ENCODE measurements at regions not wholly inside any gene's neighbourhood (a gene's known extent, or its start where the extent isn't known, plus 50 kb on each side); places are given as distances from the start of the nearest gene placed in this dataset.

GRCh38 chr4:152240232-152240631 is 295.7 kb downstream of the FBXW7 start:
- Histone ChIP-seq H3K27me3 (ENCODE audit: control insufficient read depth, low read length) (0 out of 2 replicates have a peak, but pooled peaks cover 3% of the 10 kb centered on the region), H3F3A (ENCODE audit: control insufficient read depth, insufficient read depth) (no peaks in the 10 kb centered on the region), H3K9me3 (ENCODE audit: control insufficient read depth, insufficient read depth, low read length) (no peaks in the 10 kb centered on the region), H3K79me2 (ENCODE audit: control insufficient read depth, low read length) (no peaks in the 10 kb centered on the region), H3K4me1 (ENCODE audit: control insufficient read depth, low read length) (no peaks in the 10 kb centered on the region), H3K4me2 (ENCODE audit: low read length) (no peak overlapping the region), H3K4me3 (ENCODE audit: low read length) (no peak overlapping the region), H3K27ac (ENCODE audit: low read depth, low read length) (no peak overlapping the region), H3K9me2 (replicated peaks; ENCODE audit: control insufficient read depth, low read length) (no peaks in the 10 kb centered on the region), H4K20me1 (ENCODE audit: control insufficient read depth, insufficient read depth, low read depth, low read length) (no peaks in the 10 kb centered on the region), H3K36me3 (ENCODE audit: control insufficient read depth, low read length) (no peaks in the 10 kb centered on the region)
- no peak for TF ChIP-seq CTCF (IDR thresholded peaks at IDR 0.05; ENCODE audit: low read depth, low read length, poor library complexity, severe bottlenecking)

DNA sequence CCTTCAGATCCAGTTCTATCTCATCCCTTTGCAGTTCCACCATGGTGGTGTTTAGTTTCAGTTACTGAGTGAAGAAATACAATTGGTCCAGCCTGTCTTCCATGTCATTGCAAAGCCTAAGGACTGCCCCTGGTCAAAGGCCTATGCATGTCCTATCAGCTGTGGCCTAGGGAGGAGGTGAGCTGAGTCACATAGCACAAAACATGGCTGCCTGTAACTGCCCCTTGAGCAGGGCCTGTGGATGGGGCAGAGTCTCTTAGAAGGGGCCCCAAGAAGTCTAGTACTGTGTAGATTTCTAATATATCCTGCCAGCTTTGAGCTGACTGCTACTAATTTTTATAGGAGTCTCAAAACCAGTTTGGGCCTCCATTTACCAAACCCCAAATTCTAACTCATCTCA is 296.7 kb downstream of the FBXW7 start:
- no peak overlapping the region for H3K4me3 ChIP-seq (ENCODE audit: low read length)
- H3K36me3 ChIP-seq (ENCODE audit: control insufficient read depth, low read length), result no peaks in the 10 kb centered on the region
- H3K9me3 ChIP-seq (ENCODE audit: control insufficient read depth, insufficient read depth, low read length), result no peaks in the 10 kb centered on the region
- 0 out of 2 replicates have a peak, but pooled peaks cover 3% of the 10 kb centered on the region for H3K27me3 ChIP-seq (ENCODE audit: control insufficient read depth, low read length)
- H4K20me1 ChIP-seq (ENCODE audit: control insufficient read depth, insufficient read depth, low read depth, low read length), result no peaks in the 10 kb centered on the region
- H3F3A ChIP-seq (ENCODE audit: control insufficient read depth, insufficient read depth), result no peaks in the 10 kb centered on the region
- H3K79me2 ChIP-seq (ENCODE audit: control insufficient read depth, low read length), result no peaks in the 10 kb centered on the region
- no peaks in the 10 kb centered on the region for H3K9me2 ChIP-seq (replicated peaks; ENCODE audit: control insufficient read depth, low read length)
- H3K4me2 ChIP-seq (ENCODE audit: low read length), result no peak overlapping the region
- no peak overlapping the region for H3K27ac ChIP-seq (ENCODE audit: low read depth, low read length)
- TF ChIP-seq EZH2phosphoT487 (IDR thresholded peaks at IDR 0.05; ENCODE audit: borderline replicate concordance, low read length) (no peak), CTCF (IDR thresholded peaks at IDR 0.05; ENCODE audit: low read depth, low read length, poor library complexity, severe bottlenecking) (no peak)
- H3K4me1 ChIP-seq (ENCODE audit: control insufficient read depth, low read length), result no peaks in the 10 kb centered on the region

DNA sequence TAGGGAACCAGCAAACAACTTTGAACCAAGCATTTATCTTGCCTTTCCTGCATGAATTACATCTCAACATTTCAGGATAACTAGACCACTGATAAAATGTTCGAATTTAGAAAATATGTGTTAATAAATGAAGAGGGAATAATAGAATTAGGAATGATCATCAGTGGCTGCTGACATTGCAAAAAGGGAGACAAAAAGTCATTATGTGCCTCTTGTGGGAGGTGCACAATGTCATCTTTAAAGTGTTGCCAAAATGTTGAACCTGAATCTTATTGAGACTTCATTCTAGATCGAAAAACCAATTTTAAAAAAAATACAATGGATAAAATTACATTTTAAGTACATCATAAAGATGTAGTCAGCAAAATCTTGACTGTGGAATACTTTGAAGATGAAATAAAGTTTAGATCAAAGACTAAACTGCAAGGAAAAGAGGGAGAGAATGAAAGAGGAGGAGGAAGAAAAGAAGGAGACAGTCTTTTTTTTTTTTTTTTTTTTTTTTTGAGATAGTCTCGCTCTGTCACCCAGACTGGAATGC is 299.3 kb downstream of the FBXW7 start:
- TF ChIP-seq EZH2phosphoT487 (IDR thresholded peaks at IDR 0.05; ENCODE audit: borderline replicate concordance, low read length) (no peak), CTCF (IDR thresholded peaks at IDR 0.05; ENCODE audit: low read depth, low read length, poor library complexity, severe bottlenecking) (no peak)
- Histone ChIP-seq H3K4me3 (ENCODE audit: low read length) (no peak overlapping the region), H3K4me1 (ENCODE audit: control insufficient read depth, low read length) (no peaks in the 10 kb centered on the region), H4K20me1 (ENCODE audit: control insufficient read depth, insufficient read depth, low read depth, low read length) (no peaks in the 10 kb centered on the region), H3K27me3 (ENCODE audit: control insufficient read depth, low read length) (no peaks in the 10 kb centered on the region), H3K36me3 (ENCODE audit: control insufficient read depth, low read length) (no peaks in the 10 kb centered on the region), H3K79me2 (ENCODE audit: control insufficient read depth, low read length) (no peaks in the 10 kb centered on the region), H3K9me2 (replicated peaks; ENCODE audit: control insufficient read depth, low read length) (no peaks in the 10 kb centered on the region), H3K4me2 (ENCODE audit: low read length) (no peak overlapping the region), H3K9me3 (ENCODE audit: control insufficient read depth, insufficient read depth, low read length) (no peaks in the 10 kb centered on the region), H3F3A (ENCODE audit: control insufficient read depth, insufficient read depth) (no peaks in the 10 kb centered on the region), H3K27ac (ENCODE audit: low read depth, low read length) (no peak overlapping the region)

Data from DOHH2 (cell line).